HuH-7 (cell line): ENCODE measurements at regions not wholly inside any gene's neighbourhood (a gene's known extent, or its start where the extent isn't known, plus 50 kb on each side); places are given as distances from the start of the nearest gene placed in this dataset.

ENCODE experiments used
- DNase-seq: peaks from one replicate; pipeline ENCODE4 v3.0.0; 2011; ENCODE audit warnings: low spot score

GRCh38 chr12:92614502-92614901, 88.3 kb upstream of the PLEKHG7 start:
- DNase-seq, result no peak

DNA sequence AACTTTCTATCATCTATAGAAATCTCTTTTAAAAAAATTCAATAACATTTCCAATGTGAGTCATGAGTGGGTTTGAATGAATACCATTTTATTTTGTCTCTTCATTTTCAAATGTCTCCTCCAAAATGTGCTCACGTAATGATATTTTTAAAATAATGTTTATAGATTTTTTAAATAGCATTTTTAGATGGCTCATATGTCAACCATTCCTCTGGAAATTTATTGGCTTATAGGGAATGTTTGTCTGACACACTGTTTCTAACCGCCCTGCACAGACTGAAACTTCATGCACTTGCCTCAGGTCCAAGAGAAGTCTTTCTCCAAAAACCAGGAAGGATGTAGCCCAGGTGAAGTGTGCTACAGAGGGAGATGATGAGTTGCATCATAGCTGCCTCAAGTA, 88.8 kb upstream of the PLEKHG7 start:
- DNase-seq, result no peak

DNA sequence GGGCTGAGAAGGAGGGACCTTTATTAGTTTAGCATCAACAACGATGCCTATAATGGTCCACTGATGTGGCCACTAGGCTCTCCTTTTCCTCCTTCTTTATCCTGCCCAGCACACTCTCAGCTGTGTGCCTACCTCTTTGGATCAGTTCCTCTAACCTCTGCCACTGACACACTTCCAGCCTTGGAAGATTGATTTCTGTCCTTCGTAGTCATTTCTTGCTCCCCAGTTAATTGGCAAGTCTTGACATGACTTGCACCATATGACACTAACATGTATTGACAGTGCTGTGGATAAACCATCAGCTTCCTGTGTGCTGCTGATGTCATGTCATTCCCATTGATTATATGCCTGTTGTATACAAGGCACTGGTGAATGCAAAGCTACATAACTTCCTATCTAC, 90.2 kb upstream of the PLEKHG7 start:
- no peak for DNase-seq

DNA sequence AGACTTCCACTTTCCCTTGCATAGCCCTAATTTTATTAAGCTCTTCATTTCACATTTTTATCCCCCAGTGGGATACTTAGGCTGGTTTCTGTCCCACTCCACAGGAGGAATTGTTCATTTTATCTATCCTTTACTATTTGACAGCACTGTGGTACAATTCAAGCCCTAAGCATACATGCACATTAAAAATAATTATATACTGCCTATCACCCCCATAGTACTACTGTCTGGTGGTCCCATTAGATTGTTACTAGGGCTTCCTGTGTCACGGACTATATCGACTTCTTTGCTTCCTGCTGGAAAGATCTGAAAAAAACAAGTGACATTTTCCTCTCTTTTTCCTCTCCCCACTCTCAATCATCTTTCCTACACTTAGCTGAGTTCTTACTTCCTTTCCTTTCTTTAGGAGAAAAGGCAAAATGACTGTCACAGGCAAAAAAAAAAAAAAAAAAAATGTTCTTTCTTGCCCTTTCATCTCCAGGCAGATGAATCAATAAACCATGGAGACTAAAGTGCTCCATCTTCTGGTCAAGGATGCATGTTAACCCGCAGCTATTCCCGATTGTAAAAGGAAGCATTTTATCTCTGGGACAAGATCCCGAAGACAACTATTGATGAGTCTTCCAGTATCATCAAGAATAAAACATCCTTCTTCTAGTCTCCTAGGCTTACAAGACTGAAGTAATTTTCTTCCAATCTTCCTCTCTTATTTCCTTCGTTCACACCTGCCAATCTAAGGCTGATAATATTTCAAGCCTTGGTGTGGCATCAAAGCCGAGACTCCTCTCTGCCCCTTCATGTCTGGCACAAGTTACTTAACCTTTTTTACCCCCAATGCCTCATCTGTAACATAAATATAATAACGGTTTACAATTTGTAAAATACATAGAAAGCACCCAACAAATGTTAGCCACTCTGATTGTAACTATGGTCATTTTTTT, 94.4 kb upstream of the PLEKHG7 start:
- DNase-seq, result peak; percentile 36

DNA sequence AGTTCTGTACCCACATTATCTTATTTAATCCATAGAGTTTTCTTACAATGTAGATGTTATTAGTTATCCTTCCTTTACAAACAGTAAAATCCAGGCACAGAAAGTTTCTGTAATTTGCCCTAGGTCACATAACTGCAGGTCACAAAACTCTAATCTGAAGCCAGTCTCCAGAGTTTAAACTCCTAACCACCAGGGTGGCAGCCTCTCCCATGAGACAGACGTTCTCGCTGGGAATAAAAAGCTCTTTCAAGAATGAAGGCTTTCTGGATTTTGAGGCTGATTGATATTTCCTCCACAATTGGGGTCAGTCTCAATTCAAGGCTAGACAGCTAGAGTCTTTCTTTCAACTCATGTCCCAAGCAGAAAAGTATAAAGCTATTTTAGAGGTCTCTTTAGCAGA, 95.8 kb upstream of the PLEKHG7 start:
- no peak for DNase-seq

DNA sequence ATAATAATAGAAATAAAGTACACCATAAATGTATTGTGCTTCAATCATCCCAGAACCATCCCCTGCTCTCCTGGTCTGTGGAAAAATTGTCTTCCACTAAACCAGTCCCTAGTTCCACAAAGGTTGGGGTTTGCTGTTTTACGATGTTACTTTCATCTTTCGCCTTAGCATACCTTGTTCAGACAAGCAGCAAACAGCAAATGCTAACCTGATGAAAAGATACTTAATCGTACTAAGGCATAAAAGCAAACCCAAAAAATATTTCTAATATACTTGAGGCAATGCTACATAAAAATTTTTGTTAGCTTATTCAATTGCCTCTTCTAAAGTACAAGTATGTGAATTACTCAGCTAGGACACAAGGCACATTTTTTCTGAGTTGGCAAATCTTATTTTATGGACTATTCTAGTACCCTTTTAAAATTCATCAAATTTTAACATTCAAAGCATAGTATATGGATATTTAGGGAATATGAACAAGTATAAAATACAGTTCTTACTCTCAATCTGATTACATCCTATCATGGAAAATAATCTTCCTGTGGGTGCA, 97.1 kb upstream of the PLEKHG7 start:
- DNase-seq, result no peak

DNA sequence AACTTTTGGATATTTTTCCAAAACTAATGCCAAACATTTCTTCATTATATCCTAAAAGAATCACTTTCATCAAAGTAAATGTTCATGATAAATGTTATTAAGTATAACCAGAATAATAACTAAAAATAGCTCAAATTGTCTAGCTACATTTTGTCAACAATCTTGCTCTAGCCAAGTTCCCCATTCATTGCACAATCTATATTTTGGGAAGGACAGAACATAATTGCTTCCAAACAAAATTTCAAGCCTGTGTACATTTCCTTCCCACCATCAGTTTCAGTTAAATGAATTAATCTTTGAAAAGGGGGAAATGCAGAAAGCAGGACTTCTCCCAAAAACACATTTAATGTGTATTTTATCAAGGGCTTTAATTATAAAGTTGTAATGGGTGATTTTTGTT, 98.0 kb upstream of the PLEKHG7 start:
- DNase-seq, result no peak

GRCh38 chr12:92603741-92604432, 98.9 kb upstream of the PLEKHG7 start:
- no peak for DNase-seq

GRCh38 chr12:92602930-92603623, 99.7 kb upstream of the PLEKHG7 start:
- DNase-seq, result no peak

DNA sequence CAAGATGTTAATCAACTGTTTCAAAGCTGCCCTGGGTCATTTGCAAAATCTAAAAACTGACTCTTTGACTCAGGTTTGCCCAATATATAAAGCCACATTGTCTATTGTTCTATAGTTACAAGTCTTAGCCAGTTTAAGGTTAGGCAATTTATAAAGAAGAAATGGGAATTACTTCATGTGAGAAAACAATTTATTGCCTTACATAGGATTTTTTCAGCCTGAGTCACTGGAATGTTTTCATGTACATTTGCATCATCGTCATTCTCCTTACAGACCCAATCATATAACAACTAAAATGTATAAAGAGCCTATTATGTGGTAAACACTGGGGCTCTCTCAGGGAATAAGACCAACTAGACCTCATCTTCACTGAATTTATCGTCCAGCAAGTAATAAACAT, 100.3 kb upstream of the PLEKHG7 start:
- DNase-seq, result no peak

- DNase-seq, result no peak
These were observed 101.1 kb upstream of the PLEKHG7 start for GRCh38 chr12:92601680-92602079.

GRCh38 chr12:92601176-92601575, 101.6 kb upstream of the PLEKHG7 start:
- DNase-seq, result no peak

GRCh38 chr12:92600052-92600451, 102.7 kb upstream of the PLEKHG7 start:
- no peak for DNase-seq

GRCh38 chr12:92597997-92598396, 104.8 kb upstream of the PLEKHG7 start:
- no peak for DNase-seq

DNA sequence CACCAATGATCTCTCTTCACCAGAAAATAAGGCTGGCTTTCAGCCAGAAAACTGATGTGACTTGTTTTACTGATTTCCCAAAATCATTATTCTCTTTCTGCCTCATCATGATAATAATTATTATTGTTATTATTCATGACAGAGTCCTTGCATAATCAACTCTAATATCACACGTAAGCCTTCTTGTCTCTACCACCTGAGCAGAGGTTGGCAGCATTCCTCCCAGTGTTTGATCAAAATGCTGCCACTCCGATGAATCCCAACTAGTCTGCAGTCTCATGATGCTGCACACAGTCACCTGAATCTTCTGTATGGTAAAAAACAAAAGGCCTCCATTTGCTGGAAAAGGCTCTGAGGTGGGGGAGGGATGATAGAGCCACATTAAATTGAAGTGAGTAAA, 105.7 kb upstream of the PLEKHG7 start:
- no peak for DNase-seq

- DNase-seq, result no peak
These were observed 106.4 kb upstream of the PLEKHG7 start for GRCh38 chr12:92596383-92596782.

DNA sequence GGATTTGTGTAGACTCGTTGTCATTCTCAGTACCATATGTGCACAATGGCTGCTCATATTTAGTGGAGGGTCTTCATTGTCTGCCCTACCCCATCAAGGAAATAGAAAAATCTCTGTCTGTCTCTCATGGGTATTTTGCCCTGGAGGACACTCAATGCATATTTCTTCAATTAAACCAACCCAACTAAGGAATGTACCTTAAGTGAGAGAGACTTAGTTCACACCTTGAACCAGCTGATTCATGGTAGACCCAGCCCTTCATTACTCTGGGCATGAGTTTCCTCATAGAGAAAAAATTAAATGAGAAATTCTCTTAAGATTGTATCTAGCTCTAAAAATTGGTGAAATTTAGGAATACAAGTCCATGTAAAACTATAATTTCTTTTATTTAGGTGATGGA, 107.1 kb upstream of the PLEKHG7 start:
- DNase-seq, result no peak

DNA sequence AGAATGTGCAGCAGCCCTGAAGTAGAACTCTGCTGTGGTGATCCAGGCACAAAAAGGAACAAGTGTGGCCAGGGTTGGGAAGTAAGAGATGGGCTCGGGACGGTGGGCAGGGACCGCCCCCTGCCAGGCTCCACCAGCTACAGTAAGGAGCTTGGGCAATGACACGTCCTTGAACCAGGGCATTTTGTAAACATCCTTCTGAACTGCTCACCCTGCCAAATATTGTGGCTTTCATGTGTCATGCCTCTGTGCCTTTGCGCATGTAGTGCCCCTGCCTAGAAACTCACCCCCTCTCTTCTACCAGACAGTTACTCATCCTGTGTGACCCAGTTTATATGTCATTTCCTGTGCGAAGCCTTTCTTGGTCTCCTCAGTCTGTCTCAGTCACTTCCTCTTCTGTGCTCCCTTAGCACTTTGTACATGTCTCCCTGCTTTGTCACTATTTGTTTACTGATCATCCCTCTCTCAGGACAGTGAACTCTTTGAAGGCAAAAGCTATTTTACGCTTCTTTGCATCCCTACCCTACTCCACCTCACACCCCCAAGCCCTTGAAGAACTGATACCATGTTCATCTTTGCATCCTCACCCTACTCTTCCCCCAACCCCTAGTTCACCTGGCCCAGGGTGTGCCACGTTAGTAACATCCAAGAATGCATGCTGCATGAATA, 108.9 kb upstream of the PLEKHG7 start:
- DNase-seq, result no peak

DNA sequence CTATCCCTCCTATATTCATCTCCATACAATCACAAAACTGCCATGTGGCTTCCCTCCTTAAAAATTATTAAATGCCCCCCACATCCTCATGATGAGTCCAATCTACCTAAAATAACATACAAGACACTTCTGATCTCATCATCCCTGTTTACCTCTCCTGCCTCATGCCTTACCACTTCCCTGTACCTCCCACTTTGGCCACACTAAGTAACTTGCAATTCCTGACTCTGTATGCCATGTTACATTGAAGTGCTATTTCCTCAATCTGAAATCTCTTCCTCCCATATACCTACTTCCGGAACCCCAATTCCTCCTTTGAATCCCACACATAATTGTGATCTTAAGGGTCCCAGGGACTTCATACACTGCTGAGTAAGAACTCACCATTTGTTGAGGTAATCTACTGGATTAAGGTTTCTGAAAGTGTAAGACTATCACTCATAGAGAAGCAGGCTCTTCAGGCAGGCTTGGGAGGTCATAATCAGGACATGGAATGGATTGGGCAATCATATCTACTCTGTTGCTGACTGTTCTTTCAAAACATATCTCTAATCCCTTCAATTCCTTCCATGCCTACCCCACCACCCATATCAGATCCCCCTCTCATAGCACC, 117.6 kb upstream of the PLEKHG7 start:
- DNase-seq, result no peak

- DNase-seq, result no peak
These were observed 118.9 kb upstream of the PLEKHG7 start for GRCh38 chr12:92583910-92584309.

DNA sequence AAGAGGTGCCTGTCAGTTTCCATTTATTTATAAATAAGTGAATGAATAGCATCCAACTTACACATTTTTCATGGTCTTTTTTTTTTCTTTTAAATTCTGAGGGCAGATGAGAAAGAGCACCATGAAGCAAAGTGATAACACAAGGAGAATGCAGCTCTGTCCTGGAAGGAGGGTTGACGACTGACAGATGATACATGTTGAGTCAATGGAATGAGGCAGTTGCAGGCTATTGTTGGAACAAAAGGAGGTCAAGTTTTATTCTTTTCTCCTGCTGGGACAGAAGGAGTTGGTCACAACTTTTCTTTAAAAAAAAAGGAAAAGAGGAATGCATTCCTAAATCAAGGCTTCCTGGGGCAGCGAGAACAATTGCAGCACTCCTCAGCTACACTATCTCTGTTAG, 119.9 kb upstream of the PLEKHG7 start:
- DNase-seq, result no peak

GRCh38 chr12:92582475-92582874, 120.3 kb upstream of the PLEKHG7 start:
- no peak for DNase-seq
